Fibroblast of skin of abdomen (primary cell): ENCODE measurements at regions not wholly inside any gene's neighbourhood (a gene's known extent, or its start where the extent isn't known, plus 50 kb on each side); places are given as distances from the start of the nearest gene placed in this dataset.
"Not testable (repeated sequence)": the region's sequence is repeated elsewhere in the genome, so short reads cannot be mapped to it uniquely, and the experiment has no call there.

Source experiments
- DNase-seq: peaks from one replicate; pipeline ENCODE4 v3.0.0-alpha.2; 2013

DNA sequence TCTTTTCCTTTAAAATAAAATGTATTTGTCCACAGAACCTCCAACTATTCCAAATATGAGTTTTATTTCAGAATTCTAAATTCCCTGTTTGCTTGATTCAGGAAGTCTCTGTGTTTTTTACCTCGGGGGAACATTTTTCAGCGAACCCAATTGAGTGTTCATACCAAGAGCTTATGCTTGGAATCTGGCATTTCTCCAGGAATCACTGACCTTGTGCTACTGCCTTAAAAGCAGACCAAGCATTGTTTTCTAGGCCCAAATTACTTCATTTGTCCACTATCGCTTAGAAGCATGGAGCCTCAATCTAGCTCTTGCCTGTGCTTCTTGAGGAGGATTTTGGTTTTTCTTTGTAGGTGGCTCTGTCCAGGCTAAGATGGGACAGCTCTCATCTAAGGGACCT, 59.4 kb downstream of the EBLN1 start:
- DNase-seq: no peak

DNA sequence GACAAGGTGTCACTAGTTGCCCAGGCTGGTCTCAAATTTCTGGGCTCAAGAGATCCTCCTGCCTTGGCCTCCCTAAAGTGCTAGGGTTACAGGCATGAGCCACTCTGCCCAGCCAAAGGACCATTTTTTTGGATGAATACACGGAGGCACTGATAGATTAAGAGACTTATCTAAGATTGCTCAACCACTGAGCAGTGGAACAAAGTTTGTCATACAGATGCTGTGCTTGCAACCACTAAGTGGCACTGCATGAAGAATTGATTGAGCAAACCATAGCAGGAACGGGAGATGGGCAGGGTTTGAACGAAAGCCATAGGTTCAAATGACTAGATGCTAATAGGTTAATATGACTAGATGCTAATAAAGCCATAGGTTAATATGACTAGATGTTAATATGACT, 61.1 kb downstream of the EBLN1 start:
- no peak for DNase-seq

DNA sequence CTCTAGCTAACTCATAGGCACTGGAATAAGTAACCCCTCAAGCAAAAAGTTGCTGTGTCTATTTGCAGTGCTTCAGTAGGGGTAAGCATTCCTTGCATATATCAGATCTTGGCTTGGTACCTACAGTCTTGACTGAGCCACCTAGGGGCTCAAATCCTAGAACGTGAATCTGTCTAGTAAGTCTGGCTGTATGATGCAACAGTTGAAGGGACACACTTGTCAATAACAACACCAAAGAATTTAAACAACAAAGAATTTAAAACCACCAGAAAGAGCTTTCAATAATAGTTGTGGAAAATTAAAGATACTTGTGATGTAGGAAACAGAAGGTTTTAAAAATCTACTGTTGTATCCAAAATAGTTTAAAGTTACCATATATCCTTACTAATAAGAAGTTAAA, 65.4 kb downstream of the EBLN1 start:
- DNase-seq: no peak

DNA sequence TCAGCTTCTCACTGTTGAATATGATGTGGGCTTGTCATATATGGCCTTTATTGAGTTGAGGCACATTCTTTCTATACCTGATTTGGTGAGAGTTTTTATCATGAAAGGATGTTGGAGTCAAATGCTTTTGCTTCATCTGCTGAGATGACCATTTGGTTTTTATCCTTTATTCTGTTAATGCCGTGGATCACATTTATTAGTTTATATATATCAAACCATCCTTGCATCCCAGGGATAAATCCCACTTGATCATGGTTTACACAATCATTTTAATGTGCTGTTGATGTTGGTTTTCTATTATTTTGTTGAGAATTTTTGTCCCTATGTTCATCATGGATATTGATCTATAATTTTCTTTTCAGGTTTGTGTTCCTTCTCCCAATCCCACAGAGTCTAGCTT, 67.0 kb downstream of the EBLN1 start:
- DNase-seq: no peak

DNA sequence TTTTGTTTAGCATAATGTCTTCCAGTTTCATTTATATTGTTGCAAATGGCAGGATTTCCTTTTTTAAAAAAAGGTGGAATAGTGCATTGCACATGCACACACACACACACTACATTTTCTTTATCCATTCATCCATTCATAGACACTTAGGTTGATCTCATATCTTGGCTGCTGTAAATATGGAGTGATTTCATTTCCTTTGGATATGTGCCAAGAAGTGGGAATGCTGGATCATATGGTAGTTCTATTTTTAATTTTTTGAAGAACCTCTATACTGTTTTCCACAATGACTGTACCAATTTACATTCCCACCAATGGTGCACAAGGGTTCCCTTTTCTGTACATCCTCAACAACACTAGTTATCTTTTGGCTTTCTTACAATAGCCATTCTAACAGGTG, 68.9 kb downstream of the EBLN1 start:
- DNase-seq: peak; percentile 17

DNA sequence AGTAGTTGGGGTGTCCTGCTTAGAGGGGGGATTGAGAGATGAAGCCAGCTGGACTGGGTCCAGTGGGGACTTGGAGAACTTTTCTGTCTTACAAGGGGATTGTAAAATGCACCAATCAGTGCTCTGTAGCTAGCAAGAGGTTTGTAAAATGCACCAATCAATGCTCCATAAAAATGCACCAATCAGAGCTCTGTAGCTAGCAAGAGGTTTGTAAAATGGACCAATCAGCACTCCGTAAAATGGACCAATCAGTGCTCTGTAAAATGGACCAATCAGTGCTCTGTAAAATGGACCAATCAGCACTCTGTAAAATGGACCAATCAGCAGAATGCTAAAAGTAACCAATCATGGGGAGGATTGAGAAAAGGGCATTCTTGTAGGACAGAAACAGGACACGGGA, 71.9 kb downstream of the EBLN1 start:
- not testable (repeated sequence) for DNase-seq

- DNase-seq: no peak
These were observed 80.3 kb downstream of the EBLN1 start for GRCh38 chr10:22137542-22137941.

DNA sequence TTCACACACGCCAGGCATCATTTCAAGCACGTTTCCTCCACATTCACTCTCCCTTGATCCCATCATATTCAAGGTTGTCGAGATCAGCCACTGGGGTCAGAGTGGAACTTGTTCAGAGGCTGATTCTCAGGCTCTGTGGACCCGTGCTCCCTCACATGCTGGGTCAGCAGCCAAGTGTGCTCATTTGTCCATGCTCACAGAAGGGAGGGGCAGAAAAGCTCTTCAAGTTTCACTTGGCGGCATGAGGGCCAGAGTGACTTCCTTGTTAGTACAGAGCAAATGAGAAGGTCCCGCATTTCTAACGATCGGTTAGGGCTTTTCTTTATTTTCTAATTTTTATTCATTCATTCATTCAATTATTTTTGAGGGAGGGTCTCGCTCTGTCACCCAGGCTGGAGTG, 82.2 kb downstream of the EBLN1 start:
- DNase-seq: no peak

- DNase-seq: no peak
These were observed 83.8 kb downstream of the EBLN1 start for GRCh38 chr10:22133749-22134624.

DNA sequence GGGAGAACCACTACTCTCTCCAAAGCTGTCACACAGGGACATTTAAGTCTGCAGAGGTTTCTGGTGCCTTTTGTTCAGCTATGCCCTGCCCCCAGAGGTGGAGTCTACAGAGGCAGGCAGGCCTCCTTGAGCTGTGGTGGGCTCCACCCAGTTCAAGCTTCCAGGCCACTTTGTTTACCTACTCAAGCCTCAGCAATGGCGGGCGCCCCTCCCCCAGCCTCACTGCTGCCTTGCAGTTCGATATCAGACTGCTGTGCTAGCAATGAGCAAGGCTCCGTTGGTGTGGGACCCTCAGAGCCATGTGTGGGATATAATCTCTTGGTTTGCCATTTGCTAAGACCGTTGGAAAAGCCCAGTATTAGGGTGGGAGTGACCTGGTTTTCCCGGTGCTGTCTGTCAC, 87.0 kb downstream of the EBLN1 start:
- DNase-seq: not testable (repeated sequence)

GRCh38 chr10:22129612-22130011, 88.2 kb downstream of the EBLN1 start:
- not testable (repeated sequence) for DNase-seq

GRCh38 chr10:22121181-22121580, 96.6 kb downstream of the EBLN1 start:
- DNase-seq: not testable (repeated sequence)

DNA sequence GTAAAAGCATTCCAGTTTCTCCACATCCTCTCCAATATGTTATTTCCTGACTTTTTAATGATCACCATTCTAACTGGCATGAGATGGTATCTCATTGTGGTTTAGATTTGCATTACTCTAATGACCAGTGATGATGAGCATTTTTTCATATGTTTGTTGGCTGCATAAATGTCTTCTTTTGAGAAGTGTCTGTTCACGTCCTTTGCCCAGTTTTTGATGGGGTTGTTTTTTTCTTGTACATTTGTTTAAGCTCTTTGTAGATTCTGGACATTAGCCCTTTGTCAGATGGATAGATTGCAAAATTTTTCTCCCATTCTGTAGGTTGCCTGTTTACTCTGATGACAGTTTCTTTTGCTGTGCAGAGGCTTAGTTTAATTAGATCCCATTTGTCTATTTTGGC, 97.7 kb downstream of the EBLN1 start:
- DNase-seq: not testable (repeated sequence)

DNA sequence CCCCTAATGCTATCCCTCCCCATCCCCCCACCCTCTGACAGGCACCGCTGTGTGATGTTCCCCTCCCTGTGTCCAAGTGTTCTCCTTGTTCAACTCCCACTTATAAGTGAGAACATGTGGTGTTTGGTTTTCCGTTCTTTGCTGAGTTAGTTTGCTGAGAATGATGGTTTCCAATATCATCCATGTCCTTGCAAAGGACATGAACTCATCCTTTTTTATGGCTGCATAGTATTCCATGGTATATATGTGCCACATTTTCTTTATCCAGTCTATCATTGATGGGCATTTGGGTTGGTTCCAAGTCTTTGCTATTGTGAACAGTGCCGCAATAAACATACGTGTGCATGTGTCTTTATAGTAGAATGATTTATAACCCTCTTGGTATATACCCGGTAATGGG, 98.2 kb downstream of the EBLN1 start:
- DNase-seq: not testable (repeated sequence)

GRCh38 chr10:22111705-22112104, 106.1 kb downstream of the EBLN1 start:
- DNase-seq: no peak

DNA sequence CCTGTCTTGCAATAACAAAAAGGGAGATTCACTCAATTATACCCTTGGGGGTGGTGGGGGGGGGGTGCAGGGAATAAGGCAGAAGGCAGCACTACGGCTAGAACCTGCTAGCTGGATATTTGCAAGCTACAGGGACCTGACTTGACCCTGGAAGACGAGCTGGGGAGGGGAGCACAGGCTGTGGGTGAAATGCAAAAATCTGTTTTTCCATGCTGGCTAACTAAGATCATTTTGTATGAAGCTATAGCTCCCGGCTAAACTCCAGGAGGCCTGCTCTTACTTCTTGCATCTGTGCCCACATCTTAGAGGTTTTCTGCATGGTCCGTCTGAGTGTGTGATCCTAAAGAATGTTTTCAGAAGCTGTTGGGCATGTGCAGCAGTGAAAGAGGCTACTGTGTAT, 106.6 kb downstream of the EBLN1 start:
- DNase-seq: no peak

GRCh38 chr10:22110761-22111160, 107.1 kb downstream of the EBLN1 start:
- DNase-seq: no peak

DNA sequence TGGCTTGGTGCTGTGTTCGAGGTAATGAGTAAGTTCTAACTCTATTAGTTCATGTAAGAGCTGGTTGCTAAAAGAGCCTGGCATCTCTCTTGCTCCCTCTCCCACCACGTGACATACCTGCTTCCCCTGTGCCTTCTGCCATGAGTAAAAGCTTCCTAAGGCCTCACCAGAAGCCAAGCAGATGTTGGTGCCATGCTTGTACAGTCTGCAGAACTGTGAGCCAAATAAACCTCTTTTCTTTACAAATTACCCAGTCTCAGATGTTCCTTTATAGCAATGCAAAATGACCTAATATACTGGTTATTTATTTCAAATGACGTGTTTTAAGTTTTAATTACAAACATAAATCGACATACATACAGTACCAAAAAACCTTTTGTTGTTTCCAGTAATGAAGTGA, 101.7 kb upstream of the DNAJC1 start:
- no peak for DNase-seq

- DNase-seq: no peak
These were observed 100.4 kb upstream of the DNAJC1 start for GRCh38 chr10:22103701-22104470.

GRCh38 chr10:22097696-22098095, 94.2 kb upstream of the DNAJC1 start:
- DNase-seq: no peak

- DNase-seq: not testable (repeated sequence)
These were observed 87.7 kb upstream of the DNAJC1 start for GRCh38 chr10:22091260-22091659.

- DNase-seq: no peak
These were observed 83.8 kb upstream of the DNAJC1 start for GRCh38 chr10:22087402-22087738.

GRCh38 chr10:22086730-22087401, 83.3 kb upstream of the DNAJC1 start:
- DNase-seq: peak; percentile 59
